ENCODE measurements at regions not wholly inside any gene's neighbourhood (a gene's known extent, or its start where the extent isn't known, plus 50 kb on each side); places are given as distances from the start of the nearest gene placed in this dataset.

GRCh38 chr22:44413211-44413610 is 84.8 kb downstream of the RTL6 start:
- RAD21 ChIA-PET (ENCODE audit: unreplicated experiment) = no interaction called here

GRCh38 chr22:44412136-44412731 is 85.8 kb downstream of the RTL6 start:
- Histone ChIP-seq H4K20me1 (ENCODE audit: control insufficient read depth, insufficient read depth) (no peaks in the 10 kb centered on the region), H3K9ac (ENCODE audit: control insufficient read depth, insufficient read depth, low read length) (no peak overlapping the region), H3K27ac (ENCODE audit: control insufficient read depth, insufficient read depth) (no peak overlapping the region), H2AFZ (ENCODE audit: control insufficient read depth, low read depth, low read length) (no peak overlapping the region), H3K4me1 (ENCODE audit: control insufficient read depth, insufficient read depth, low read length) (no peaks in the 10 kb centered on the region), H3K36me3 (ENCODE audit: control insufficient read depth in 2 of 2, insufficient read depth in 2 of 2, low read length in 1 of 2) (no peaks in the 10 kb centered on the region), H3K27me3 (replicated peaks in 1 of 2; ENCODE audit: control insufficient read depth in 2 of 2, insufficient read depth in 2 of 2, low read length in 1 of 2) (no peaks in the 10 kb centered on the region; a peak in 1 of 4 replicates), H3K9me3 (replicated peaks; ENCODE audit: control insufficient read depth, insufficient read depth, low read length) (peaks cover 2% of the 10 kb centered on the region; the same call in 2 of the 3 replicates), H3K4me3 (no peak overlapping the region), H3K4me2 (ENCODE audit: control insufficient read depth, insufficient read depth) (no peak overlapping the region), H3K79me2 (ENCODE audit: control insufficient read depth, insufficient read depth, low read length) (no peaks in the 10 kb centered on the region)
- intact Hi-C loops (cut with micrococcal nuclease; ENCODE audit: unreplicated experiment) (no loop called here), in situ Hi-C loops (cut with MboI) (no loop called here)
- ChIA-PET SMC1A (ENCODE audit: uncharacterized antibody, unreplicated experiment) (no interaction called here), CTCF (no interaction called here), RAD21 (ENCODE audit: unreplicated experiment) (no interaction called here), POLR2A (interaction anchor here (0.5 kb wide), 1 partner anchor 154 kb away, joined by 6 read pairs; no protein-coding TSS in a partner anchor)
- WGBS (ENCODE audit: insufficient coverage, insufficient replicate concordance, low lambda C conversion rate, missing lambda C conversion rate) = 19% methylated on average over 19 of the region's 19 CpGs
- FAIRE-seq (no peak), DNase-seq (ENCODE audit: low read depth, low spot score) (no peak), ATAC-seq (no peak)
- BruUV-seq (replicated peaks) = no TSS peak
- TF ChIP-seq ETV6 (conservative IDR thresholded peaks at IDR 0.05 in 1 of 2, IDR thresholded peaks at IDR 0.05 in 1 of 2; ENCODE audit: borderline replicate concordance in 1 of 2, low read depth in 1 of 2) = no peak
- TF ChIP-seq PRDM15 (CRISPR knock-in tag; IDR thresholded peaks at IDR 0.05) = no peak
- TF ChIP-seq FOXM1 (IDR thresholded peaks at IDR 0.05; ENCODE audit: low read depth, low read length) = no peak
- TF ChIP-seq ZBED1 (IDR thresholded peaks at IDR 0.05; ENCODE audit: borderline replicate concordance) = no peak
- TF ChIP-seq BRCA1 (IDR thresholded peaks at IDR 0.05; ENCODE audit: low read depth, low read length) = no peak
- TF ChIP-seq STAT3 (IDR thresholded peaks at IDR 0.05; ENCODE audit: low read depth, low read length) = no peak
- TF ChIP-seq BACH1 (IDR thresholded peaks at IDR 0.05; ENCODE audit: borderline replicate concordance) = no peak
- TF ChIP-seq IRF4 (IDR thresholded peaks at IDR 0.05; ENCODE audit: low read depth, low read length) = no peak
- TF ChIP-seq NFXL1 (IDR thresholded peaks at IDR 0.05; ENCODE audit: borderline replicate concordance) = no peak
- no peak for TF ChIP-seq POLR2AphosphoS2 (IDR thresholded peaks at IDR 0.05; ENCODE audit: low read depth, low read length)

More at GRCh38 chr22:44413211-44413610, 84.8 kb downstream of the RTL6 start:
- no peak overlapping the region for H3K4me3 ChIP-seq
- WGBS (ENCODE audit: insufficient coverage, insufficient replicate concordance, low lambda C conversion rate, missing lambda C conversion rate) = 46% methylated on average over 11 of the region's 11 CpGs
- ChIA-PET CTCF (no interaction called here), SMC1A (ENCODE audit: uncharacterized antibody, unreplicated experiment) (no interaction called here), POLR2A (no interaction called here)
- TF ChIP-seq HDAC2 (IDR thresholded peaks at IDR 0.05) = no peak
- TF ChIP-seq FOXM1 (IDR thresholded peaks at IDR 0.05; ENCODE audit: low read depth, low read length) = no peak
- no peak for TF ChIP-seq IRF4 (IDR thresholded peaks at IDR 0.05; ENCODE audit: low read depth, low read length)
- H3K27me3 ChIP-seq (replicated peaks in 1 of 2; ENCODE audit: control insufficient read depth in 2 of 2, insufficient read depth in 2 of 2, low read length in 1 of 2) = no peaks in the 10 kb centered on the region
- DNase-seq (ENCODE audit: low read depth, low spot score) = no peak
- H3K79me2 ChIP-seq (ENCODE audit: control insufficient read depth, insufficient read depth, low read length) = no peaks in the 10 kb centered on the region
- no peak overlapping the region for H3K9ac ChIP-seq (ENCODE audit: control insufficient read depth, insufficient read depth, low read length)
- in situ Hi-C loops (cut with MboI) (no loop called here), intact Hi-C loops (cut with micrococcal nuclease; ENCODE audit: unreplicated experiment) (no loop called here)
- no peak overlapping the region for H3K27ac ChIP-seq (ENCODE audit: control insufficient read depth, insufficient read depth)
- no peak for FAIRE-seq
- no peak overlapping the region for H3K4me2 ChIP-seq (ENCODE audit: control insufficient read depth, insufficient read depth)
- no peaks in the 10 kb centered on the region for H3K4me1 ChIP-seq (ENCODE audit: control insufficient read depth, insufficient read depth, low read length)
- peaks cover 2% of the 10 kb centered on the region; the same call in 2 of the 3 replicates for H3K9me3 ChIP-seq (replicated peaks; ENCODE audit: control insufficient read depth, insufficient read depth, low read length)
- no TSS peak for BruUV-seq (replicated peaks)
- ATAC-seq = no peak
- no peak overlapping the region for H2AFZ ChIP-seq (ENCODE audit: control insufficient read depth, low read depth, low read length)
- H4K20me1 ChIP-seq (ENCODE audit: control insufficient read depth, insufficient read depth) = no peaks in the 10 kb centered on the region
- H3K36me3 ChIP-seq (ENCODE audit: control insufficient read depth in 2 of 2, insufficient read depth in 2 of 2, low read length in 1 of 2) = no peaks in the 10 kb centered on the region

Data from GM12878 (cell line).